ENCODE measurements at regions not wholly inside any gene's neighbourhood (a gene's known extent, or its start where the extent isn't known, plus 50 kb on each side); places are given as distances from the start of the nearest gene placed in this dataset.

DNA sequence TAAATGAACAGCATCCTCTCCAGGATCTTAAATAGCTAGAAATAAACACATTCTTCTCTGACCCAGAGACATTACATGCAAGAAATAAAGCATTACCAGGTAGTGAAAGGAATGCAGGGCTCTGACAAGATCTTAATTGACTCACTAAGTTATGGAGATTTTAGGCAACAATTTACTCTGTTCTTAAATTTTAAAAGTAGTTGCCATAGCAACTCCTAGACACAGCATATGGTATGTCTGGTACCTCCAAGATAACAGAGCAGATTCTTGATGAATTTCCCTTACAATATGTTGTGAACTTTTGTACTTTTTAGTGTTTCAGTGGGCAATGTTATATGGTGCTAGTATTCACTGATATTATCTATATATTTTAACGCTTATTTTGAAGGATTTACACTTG lies 76.7 kb upstream of the G2E3 start:
- H3K9me3 ChIP-seq (ENCODE audit: control insufficient read depth in 5 of 5, low read length in 5 of 5): no peaks in the 10 kb centered on the region
- H3K4me1 ChIP-seq (ENCODE audit: control insufficient read depth in 5 of 5, insufficient read depth in 5 of 5, low read length in 5 of 5): no peaks in the 10 kb centered on the region
- no peaks in the 10 kb centered on the region for H3K27me3 ChIP-seq (ENCODE audit: control insufficient read depth in 5 of 5, insufficient read depth in 4 of 5, low read length in 5 of 5)
- no peak overlapping the region for H3K4me3 ChIP-seq (ENCODE audit: low read depth in 1 of 5, low read length in 5 of 5)
- no peaks in the 10 kb centered on the region for H3K36me3 ChIP-seq (ENCODE audit: control insufficient read depth in 5 of 5, insufficient read depth in 5 of 5, low read length in 5 of 5)
- no peak overlapping the region for H3K27ac ChIP-seq (ENCODE audit: low read depth, low read length)
- H3K9ac ChIP-seq (ENCODE audit: low read length in 5 of 5): no peak overlapping the region

DNA sequence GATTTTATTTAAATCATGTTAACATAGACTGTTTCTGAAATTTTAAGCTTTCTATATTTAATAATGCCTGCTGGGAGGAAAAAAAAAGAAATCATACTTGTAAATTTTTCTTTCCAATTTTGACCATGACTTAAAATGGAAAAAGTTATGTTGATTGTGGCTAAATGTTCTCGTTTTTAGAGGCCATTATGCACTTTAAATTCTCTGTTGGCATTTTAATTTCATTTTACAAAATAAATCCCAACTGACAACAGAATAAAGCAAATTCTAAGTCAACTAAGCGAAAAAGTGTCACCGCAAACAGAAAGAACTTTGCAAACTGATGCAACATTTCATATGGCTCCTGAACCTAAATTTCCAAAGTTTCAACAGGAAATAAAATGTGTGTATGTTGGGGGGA lies 74.8 kb upstream of the G2E3 start:
- Histone ChIP-seq H3K36me3 (ENCODE audit: control insufficient read depth in 5 of 5, insufficient read depth in 5 of 5, low read length in 5 of 5) (no peaks in the 10 kb centered on the region), H3K27me3 (ENCODE audit: control insufficient read depth in 5 of 5, insufficient read depth in 4 of 5, low read length in 5 of 5) (no peaks in the 10 kb centered on the region), H3K4me3 (ENCODE audit: low read depth in 1 of 5, low read length in 5 of 5) (no peak overlapping the region), H3K9me3 (ENCODE audit: control insufficient read depth in 5 of 5, low read length in 5 of 5) (peaks cover 0 to 4% (median 0%) of the 10 kb centered on the region in 5 donors), H3K27ac (ENCODE audit: low read depth, low read length) (no peak overlapping the region), H3K4me1 (ENCODE audit: control insufficient read depth in 5 of 5, insufficient read depth in 5 of 5, low read length in 5 of 5) (no peaks in the 10 kb centered on the region), H3K9ac (ENCODE audit: low read length in 5 of 5) (no peak overlapping the region)

DNA sequence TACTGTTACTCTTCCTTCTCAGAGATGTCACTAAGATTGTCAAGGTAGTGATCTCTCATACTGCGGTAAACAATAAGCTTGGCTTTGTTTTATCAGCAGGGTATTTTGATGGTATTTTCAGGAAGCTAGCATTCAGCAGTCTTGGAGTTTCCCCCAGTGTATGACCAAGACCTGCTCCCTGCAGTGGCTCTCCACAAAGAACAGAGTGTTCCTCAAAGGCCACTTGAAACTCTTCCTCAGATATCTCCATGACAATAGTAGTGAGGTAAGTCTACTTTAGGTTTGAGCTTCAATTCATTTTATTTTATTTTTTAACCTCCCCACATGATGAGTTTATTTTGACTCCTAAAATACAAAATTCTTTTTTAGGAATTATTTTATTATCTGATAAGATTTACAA lies 74.0 kb upstream of the G2E3 start:
- no peaks in the 10 kb centered on the region for H3K27me3 ChIP-seq (ENCODE audit: control insufficient read depth in 5 of 5, insufficient read depth in 4 of 5, low read length in 5 of 5)
- no peaks in the 10 kb centered on the region for H3K4me1 ChIP-seq (ENCODE audit: control insufficient read depth in 5 of 5, insufficient read depth in 5 of 5, low read length in 5 of 5)
- no peak overlapping the region for H3K4me3 ChIP-seq (ENCODE audit: low read depth in 1 of 5, low read length in 5 of 5)
- H3K9me3 ChIP-seq (ENCODE audit: control insufficient read depth in 5 of 5, low read length in 5 of 5): peaks cover 0 to 4% (median 0%) of the 10 kb centered on the region in 5 donors
- H3K9ac ChIP-seq (ENCODE audit: low read length in 5 of 5): no peak overlapping the region
- H3K27ac ChIP-seq (ENCODE audit: low read depth, low read length): no peak overlapping the region
- H3K36me3 ChIP-seq (ENCODE audit: control insufficient read depth in 5 of 5, insufficient read depth in 5 of 5, low read length in 5 of 5): no peaks in the 10 kb centered on the region

DNA sequence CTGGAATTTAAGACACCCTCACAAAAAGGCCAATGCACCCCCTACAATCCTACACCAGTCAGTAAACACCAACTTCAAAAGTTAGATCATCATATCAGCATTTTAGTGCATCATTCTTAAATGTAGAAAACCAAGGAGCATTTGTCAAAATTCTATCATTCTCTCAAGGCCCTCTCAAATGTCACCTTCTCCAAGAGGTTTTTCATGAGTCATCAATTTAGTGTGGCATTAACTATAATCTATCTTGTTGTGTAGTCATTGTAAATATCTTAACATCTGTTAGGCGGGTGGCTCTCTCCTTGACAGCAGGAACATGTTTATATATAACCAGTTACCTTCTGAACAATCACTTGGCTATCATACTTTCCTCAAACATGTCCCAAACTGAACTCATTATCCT lies 62.1 kb upstream of the G2E3 start:
- Histone ChIP-seq H3K4me1 (ENCODE audit: control insufficient read depth in 5 of 5, insufficient read depth in 5 of 5, low read length in 5 of 5) (no peaks in the 10 kb centered on the region), H3K9ac (ENCODE audit: low read length in 5 of 5) (no peak overlapping the region), H3K27ac (ENCODE audit: low read depth, low read length) (no peak overlapping the region), H3K9me3 (ENCODE audit: control insufficient read depth in 5 of 5, low read length in 5 of 5) (no peaks in the 10 kb centered on the region), H3K27me3 (ENCODE audit: control insufficient read depth in 5 of 5, insufficient read depth in 4 of 5, low read length in 5 of 5) (no peaks in the 10 kb centered on the region), H3K4me3 (ENCODE audit: low read depth in 1 of 5, low read length in 5 of 5) (no peak overlapping the region), H3K36me3 (ENCODE audit: control insufficient read depth in 5 of 5, insufficient read depth in 5 of 5, low read length in 5 of 5) (no peaks in the 10 kb centered on the region)

DNA sequence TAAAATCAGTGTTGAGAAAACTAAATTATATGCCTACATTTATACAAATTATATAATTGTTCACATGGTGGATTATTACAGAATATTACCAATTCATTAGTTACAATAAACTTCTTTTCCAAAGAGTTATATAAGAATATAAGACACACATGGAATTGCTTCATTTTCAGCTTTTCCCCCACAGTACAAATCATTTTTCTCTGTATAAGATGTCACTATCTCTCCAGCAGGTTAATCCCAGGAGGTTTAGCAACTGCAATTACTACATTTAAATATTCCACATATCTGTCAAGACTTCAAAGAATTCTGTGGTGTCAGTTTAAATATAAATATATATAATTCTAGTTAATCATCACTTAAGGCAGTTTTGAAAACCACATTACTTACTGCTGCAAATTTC lies 59.6 kb upstream of the G2E3 start:
- no peaks in the 10 kb centered on the region for H3K27me3 ChIP-seq (ENCODE audit: control insufficient read depth in 5 of 5, insufficient read depth in 4 of 5, low read length in 5 of 5)
- no peak overlapping the region for H3K27ac ChIP-seq (ENCODE audit: low read depth, low read length)
- H3K4me1 ChIP-seq (ENCODE audit: control insufficient read depth in 5 of 5, insufficient read depth in 5 of 5, low read length in 5 of 5): no peaks in the 10 kb centered on the region
- no peak overlapping the region for H3K9ac ChIP-seq (ENCODE audit: low read length in 5 of 5)
- H3K36me3 ChIP-seq (ENCODE audit: control insufficient read depth in 5 of 5, insufficient read depth in 5 of 5, low read length in 5 of 5): no peaks in the 10 kb centered on the region
- no peak overlapping the region for H3K4me3 ChIP-seq (ENCODE audit: low read depth in 1 of 5, low read length in 5 of 5)
- no peaks in the 10 kb centered on the region for H3K9me3 ChIP-seq (ENCODE audit: control insufficient read depth in 5 of 5, low read length in 5 of 5)

DNA sequence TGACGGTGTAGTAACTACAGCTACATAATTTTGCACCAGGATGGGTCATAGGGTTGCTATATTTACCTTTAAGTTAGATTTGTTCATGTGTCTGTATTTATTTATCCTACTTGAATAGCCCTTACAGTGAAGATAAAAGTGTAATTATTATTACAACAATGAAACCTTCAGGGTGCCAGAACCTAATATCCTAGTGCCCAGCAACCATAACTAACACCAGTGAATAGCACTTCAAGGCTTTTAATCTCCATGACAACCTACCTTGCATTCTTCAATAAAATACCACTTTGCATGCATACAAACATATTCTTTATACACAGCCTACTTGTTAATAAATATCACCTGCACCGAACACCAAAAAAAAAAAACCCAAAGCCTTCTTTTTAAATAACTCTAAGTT lies 58.7 kb upstream of the G2E3 start:
- no peaks in the 10 kb centered on the region for H3K36me3 ChIP-seq (ENCODE audit: control insufficient read depth in 5 of 5, insufficient read depth in 5 of 5, low read length in 5 of 5)
- no peaks in the 10 kb centered on the region for H3K9me3 ChIP-seq (ENCODE audit: control insufficient read depth in 5 of 5, low read length in 5 of 5)
- no peaks in the 10 kb centered on the region for H3K4me1 ChIP-seq (ENCODE audit: control insufficient read depth in 5 of 5, insufficient read depth in 5 of 5, low read length in 5 of 5)
- H3K27me3 ChIP-seq (ENCODE audit: control insufficient read depth in 5 of 5, insufficient read depth in 4 of 5, low read length in 5 of 5): no peaks in the 10 kb centered on the region
- H3K27ac ChIP-seq (ENCODE audit: low read depth, low read length): no peak overlapping the region
- H3K9ac ChIP-seq (ENCODE audit: low read length in 5 of 5): no peak overlapping the region
- no peak overlapping the region for H3K4me3 ChIP-seq (ENCODE audit: low read depth in 1 of 5, low read length in 5 of 5)

DNA sequence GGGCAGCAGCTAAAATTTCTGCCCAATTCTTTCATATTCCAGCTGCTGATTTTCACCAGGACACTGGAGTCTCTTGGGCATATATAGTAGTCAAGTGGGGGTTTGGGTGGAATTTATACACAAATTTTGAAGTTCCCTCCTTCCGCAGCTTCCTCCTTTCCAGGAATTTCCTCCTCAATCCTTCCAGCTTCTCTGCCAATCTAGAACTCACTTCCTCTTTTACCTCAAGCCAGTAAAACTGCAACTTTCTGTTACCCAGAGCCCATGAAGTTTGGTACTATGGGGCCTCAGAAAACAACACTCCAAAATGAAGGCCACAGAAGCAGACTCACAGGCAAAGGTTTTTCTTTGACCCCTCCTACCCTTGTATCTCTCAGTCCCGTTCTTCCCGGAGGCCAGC lies 51.7 kb upstream of the G2E3 start:
- no peaks in the 10 kb centered on the region for H3K9me3 ChIP-seq (ENCODE audit: control insufficient read depth in 5 of 5, low read length in 5 of 5)
- H3K27me3 ChIP-seq (ENCODE audit: control insufficient read depth in 5 of 5, insufficient read depth in 4 of 5, low read length in 5 of 5): no peaks in the 10 kb centered on the region
- H3K4me1 ChIP-seq (ENCODE audit: control insufficient read depth in 5 of 5, insufficient read depth in 5 of 5, low read length in 5 of 5): no peaks in the 10 kb centered on the region
- no peak overlapping the region for H3K9ac ChIP-seq (ENCODE audit: low read length in 5 of 5)
- no peaks in the 10 kb centered on the region for H3K36me3 ChIP-seq (ENCODE audit: control insufficient read depth in 5 of 5, insufficient read depth in 5 of 5, low read length in 5 of 5)
- H3K4me3 ChIP-seq (ENCODE audit: low read depth in 1 of 5, low read length in 5 of 5): no peak overlapping the region
- H3K27ac ChIP-seq (ENCODE audit: low read depth, low read length): no peak overlapping the region

Measured in subcutaneous abdominal adipose tissue (tissue), 5 donors.